GM12874 (cell line): ENCODE measurements at regions not wholly inside any gene's neighbourhood (a gene's known extent, or its start where the extent isn't known, plus 50 kb on each side); places are given as distances from the start of the nearest gene placed in this dataset.

ENCODE experiments used
- TF ChIP-seq, protein P1 (sequence below): IDR thresholded peaks from 2 replicates; pipeline ENCODE4 v1.5.1; 2011; ENCODE audit warnings: low read depth, mild to moderate bottlenecking, control low read depth, low read length, moderate library complexity; ENCODE audit not compliant: insufficient read depth

DNA sequence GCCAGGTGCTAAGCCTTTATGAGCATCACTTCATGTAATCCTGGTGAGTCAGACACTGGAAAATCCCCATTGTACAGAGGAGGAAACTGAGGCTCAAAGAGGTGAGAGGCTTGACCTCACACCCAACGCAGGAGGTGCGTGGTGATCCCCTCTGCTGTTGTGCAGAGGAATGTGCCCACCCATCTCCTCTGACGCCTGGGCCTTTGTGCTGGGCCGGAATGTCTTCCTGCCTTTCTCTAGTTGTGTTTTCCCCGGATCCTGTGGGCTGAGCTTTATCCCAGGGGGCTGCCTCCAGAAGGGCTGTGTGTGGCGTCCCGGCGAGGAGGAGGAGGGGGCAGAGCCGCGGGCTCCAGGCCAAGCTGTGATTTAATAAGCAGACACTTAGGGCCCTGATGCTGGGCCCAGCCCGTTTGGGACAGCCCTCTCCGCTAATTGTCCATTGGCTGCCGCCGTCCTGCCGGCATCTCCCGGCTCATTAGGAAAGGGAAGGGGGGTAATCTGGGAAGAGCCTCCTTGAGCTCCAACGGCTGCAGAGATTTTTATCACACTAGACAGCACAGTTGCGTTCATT is 653.6 kb downstream of the MED13L start:
- TF ChIP-seq, protein P1, sequence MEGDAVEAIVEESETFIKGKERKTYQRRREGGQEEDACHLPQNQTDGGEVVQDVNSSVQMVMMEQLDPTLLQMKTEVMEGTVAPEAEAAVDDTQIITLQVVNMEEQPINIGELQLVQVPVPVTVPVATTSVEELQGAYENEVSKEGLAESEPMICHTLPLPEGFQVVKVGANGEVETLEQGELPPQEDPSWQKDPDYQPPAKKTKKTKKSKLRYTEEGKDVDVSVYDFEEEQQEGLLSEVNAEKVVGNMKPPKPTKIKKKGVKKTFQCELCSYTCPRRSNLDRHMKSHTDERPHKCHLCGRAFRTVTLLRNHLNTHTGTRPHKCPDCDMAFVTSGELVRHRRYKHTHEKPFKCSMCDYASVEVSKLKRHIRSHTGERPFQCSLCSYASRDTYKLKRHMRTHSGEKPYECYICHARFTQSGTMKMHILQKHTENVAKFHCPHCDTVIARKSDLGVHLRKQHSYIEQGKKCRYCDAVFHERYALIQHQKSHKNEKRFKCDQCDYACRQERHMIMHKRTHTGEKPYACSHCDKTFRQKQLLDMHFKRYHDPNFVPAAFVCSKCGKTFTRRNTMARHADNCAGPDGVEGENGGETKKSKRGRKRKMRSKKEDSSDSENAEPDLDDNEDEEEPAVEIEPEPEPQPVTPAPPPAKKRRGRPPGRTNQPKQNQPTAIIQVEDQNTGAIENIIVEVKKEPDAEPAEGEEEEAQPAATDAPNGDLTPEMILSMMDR = no peak

DNA sequence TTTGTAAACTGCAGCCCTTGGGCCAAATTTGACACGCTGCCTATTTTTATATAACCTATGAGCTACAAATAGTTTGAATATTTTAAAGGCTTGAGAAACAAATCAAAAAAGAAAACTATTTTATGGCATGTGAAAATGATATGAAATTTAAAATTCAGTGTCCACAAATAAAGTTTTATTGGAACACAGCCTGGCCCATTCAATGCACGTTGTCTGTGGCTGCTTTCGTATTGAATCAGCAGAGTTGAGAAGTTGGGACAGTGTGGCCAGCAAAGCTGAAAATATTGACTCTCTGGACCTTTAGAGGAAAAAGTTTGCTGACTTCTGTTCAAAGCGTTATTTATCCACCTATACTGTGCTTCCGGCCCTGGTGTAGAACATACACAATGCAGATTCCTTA is 654.2 kb downstream of the MED13L start:
- TF ChIP-seq, protein P1 = no peak

DNA sequence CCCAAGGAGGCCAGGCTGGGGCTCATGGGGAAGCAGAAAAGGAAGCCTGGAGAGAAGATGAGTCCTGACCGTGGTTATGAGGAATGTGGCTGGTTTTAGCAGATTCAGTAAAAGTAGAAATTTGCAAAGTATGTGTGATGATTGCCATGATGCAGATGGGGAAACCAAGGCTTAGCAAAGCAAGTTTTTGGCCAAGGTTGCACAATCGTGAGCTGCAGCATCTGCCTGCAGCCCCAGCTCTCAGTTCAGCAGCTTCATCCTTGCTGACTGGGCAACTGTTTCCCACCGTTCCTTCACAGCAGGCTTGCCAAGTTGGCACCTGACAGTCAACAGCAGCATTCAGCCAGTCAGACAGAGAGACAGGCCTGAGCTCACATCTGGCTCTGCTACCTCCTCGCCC is 656.7 kb downstream of the MED13L start:
- TF ChIP-seq, protein P1 = no peak

- TF ChIP-seq, protein P1 = no peak
Observed at GRCh38 chr12:115619889-115620288, 657.6 kb downstream of the MED13L start.

- TF ChIP-seq, protein P1 = no peak
Observed at GRCh38 chr12:115619061-115619460, 658.4 kb downstream of the MED13L start.

DNA sequence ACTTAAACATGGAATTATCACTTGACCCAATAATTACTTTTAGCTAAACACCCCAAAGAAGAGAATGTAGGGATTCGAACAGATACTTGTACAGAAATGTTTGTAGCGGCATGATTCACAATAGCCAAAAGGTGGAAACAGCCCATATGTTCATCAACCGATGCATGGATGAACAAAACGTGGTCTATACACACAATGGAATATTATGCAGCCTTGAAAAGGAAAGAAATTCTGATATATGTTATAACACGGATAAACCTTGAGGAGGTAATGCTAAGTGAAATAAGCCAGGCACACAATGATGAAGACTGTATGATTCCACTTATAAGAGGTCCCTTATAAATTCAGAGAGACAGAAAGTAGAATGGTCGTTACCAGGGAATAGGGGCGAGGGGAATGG is 659.4 kb downstream of the MED13L start:
- TF ChIP-seq, protein P1 = no peak

- TF ChIP-seq, protein P1 = no peak
Observed at GRCh38 chr12:115617391-115617790, 660.1 kb downstream of the MED13L start.
